ENCODE measurements at regions not wholly inside any gene's neighbourhood (a gene's known extent, or its start where the extent isn't known, plus 50 kb on each side); places are given as distances from the start of the nearest gene placed in this dataset.

DNA sequence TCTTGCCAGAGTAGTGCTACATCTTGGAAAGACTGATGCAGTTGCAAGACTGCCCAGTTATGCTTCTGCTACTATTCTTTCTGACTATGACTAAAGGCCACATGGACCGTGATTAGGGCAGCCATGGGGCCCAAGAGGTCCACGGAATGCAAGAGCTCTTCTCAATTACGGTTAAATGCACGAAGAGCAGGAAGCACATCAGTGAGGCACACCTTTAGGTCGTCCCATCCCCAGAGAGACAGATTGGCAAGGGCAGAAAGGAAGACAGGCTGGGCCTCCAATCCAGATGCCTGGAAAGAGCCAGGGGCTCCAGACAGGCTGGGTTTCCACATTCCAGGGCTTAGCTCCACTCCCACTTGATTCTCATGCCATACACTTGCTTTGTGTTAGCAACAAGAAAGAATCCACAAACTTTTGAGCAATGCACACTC is 132.3 kb upstream of the SLIT3 start:
- Histone ChIP-seq H4K5ac (ENCODE audit: insufficient read length, low read depth, low read length) (no peak overlapping the region), H3K23ac (ENCODE audit: insufficient read length) (no peak overlapping the region), H3K79me2 (ENCODE audit: control insufficient read depth in 1 of 2, insufficient read depth in 2 of 2, low read length in 2 of 2) (no peaks in the 10 kb centered on the region), H3K36me3 (ENCODE audit: control insufficient read depth in 2 of 4, insufficient read depth in 4 of 4, low read length in 3 of 4) (no peaks in the 10 kb centered on the region), H3K4me3 (ENCODE audit: extremely low read depth in 1 of 4, insufficient read depth in 2 of 4, low read depth in 3 of 4, low read length in 4 of 4) (no peak overlapping the region), H4K20me1 (replicated peaks in 1 of 2; ENCODE audit: control insufficient read depth in 1 of 2, insufficient read depth in 2 of 2, low read length in 2 of 2) (no peaks in the 10 kb centered on the region), H2BK15ac (ENCODE audit: low read length) (no peak overlapping the region), H3K27ac (ENCODE audit: low read depth, low read length) (no peak overlapping the region), H3K9me3 (ENCODE audit: insufficient read depth in 2 of 2, low read depth in 1 of 2, low read length in 1 of 2) (no peaks in the 10 kb centered on the region), H2BK5ac (ENCODE audit: low read depth, low read length) (no peak overlapping the region), H3K27me3 (replicated peaks in 1 of 4; ENCODE audit: control insufficient read depth in 3 of 4, extremely low read depth in 1 of 4, insufficient read depth in 3 of 4, low read length in 3 of 4) (no peaks in the 10 kb centered on the region), H3K4me2 (ENCODE audit: insufficient read depth in 1 of 2, low read depth in 2 of 2, low read length in 2 of 2) (no peak overlapping the region), H4K8ac (ENCODE audit: extremely low read depth, insufficient read depth, low read length) (no peak overlapping the region), H2BK12ac (ENCODE audit: low read depth, low read length) (no peak overlapping the region), H2BK20ac (ENCODE audit: low read length) (no peak overlapping the region), H3K4me1 (replicated peaks in 1 of 4; ENCODE audit: control insufficient read depth in 3 of 4, insufficient read depth in 4 of 4, low read length in 3 of 4) (no peaks in the 10 kb centered on the region), H4K91ac (replicated peaks; ENCODE audit: insufficient read length, low read length) (no peak overlapping the region), H3K79me1 (ENCODE audit: low read depth, low read length) (no peaks in the 10 kb centered on the region), H3K4ac (replicated peaks; ENCODE audit: insufficient read length, low read depth, low read length) (no peak overlapping the region), H3K14ac (ENCODE audit: insufficient read length) (no peak overlapping the region), H3K9ac (replicated peaks in 1 of 4; ENCODE audit: extremely low read depth in 1 of 4, low read depth in 3 of 4, low read length in 3 of 4) (no peak overlapping the region), H2BK120ac (replicated peaks; ENCODE audit: low read depth, low read length) (no peak overlapping the region), H2AFZ (ENCODE audit: low read length) (no peak overlapping the region), H2AK5ac (ENCODE audit: low read depth, low read length) (no peak overlapping the region), H3K56ac (replicated peaks; ENCODE audit: insufficient read length, low read depth, low read length) (no peak overlapping the region), H3K18ac (ENCODE audit: extremely low read depth, low read length) (no peak overlapping the region), H3K23me2 (ENCODE audit: low read depth, low read length) (no peaks in the 10 kb centered on the region)
- TF ChIP-seq YY1 (IDR thresholded peaks at IDR 0.05; ENCODE audit: low read depth, low read length), result no peak
- POLR2A ChIA-PET (ENCODE audit: partially characterized antibody), result no interaction called here
- 88% methylated on average over 5 of the region's 5 CpGs; no CpG with 5 or more reads in 1 of the 2 experiments for WGBS, 2 experiments (ENCODE audit: extremely low coverage in 1 of 2, insufficient coverage in 1 of 2, insufficient read length in 1 of 2, insufficient replicate concordance in 2 of 2, low coverage in 1 of 2, low lambda C conversion rate in 2 of 2, missing lambda C conversion rate in 1 of 2)
- CTCF ChIA-PET (ENCODE audit: partially characterized antibody), result no interaction called here
- FAIRE-seq, result no peak
- no peak for DNase-seq (ENCODE audit: low read depth in 1 of 2, low spot score in 2 of 2)

All from H1 (cell line).